ENCODE measurements at regions not wholly inside any gene's neighbourhood (a gene's known extent, or its start where the extent isn't known, plus 50 kb on each side); places are given as distances from the start of the nearest gene placed in this dataset.
"Not testable (repeated sequence)": the region's sequence is repeated elsewhere in the genome, so short reads cannot be mapped to it uniquely, and the experiment has no call there.

- DNase-seq: no peak
Measured at GRCh38 chr1:71345491-71345890, 264.7 kb upstream of the ZRANB2 start.

- no peak for DNase-seq
Measured at GRCh38 chr1:71343686-71344416, 263.0 kb upstream of the ZRANB2 start.

GRCh38 chr1:71339238-71339637, 258.4 kb upstream of the ZRANB2 start:
- DNase-seq: no peak

DNA sequence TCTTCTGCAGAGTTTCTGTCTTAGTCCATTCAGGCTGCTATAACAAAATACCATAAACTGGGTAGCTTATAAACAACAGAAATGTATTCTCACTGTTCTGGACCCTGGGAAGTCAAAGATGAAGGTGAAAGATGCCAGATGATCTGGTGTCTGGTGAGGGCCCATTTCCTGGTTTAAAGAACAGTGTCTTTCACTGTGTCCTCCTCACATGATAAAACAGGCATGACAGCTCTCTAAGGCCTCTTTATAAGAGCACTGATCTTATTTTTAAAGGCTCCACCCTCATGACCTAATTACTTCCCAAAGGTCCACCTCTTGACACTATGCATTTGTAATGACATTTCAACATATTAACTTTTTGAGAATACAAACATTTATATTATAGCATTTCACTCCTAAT, 250.2 kb upstream of the ZRANB2 start:
- DNase-seq: no peak

DNA sequence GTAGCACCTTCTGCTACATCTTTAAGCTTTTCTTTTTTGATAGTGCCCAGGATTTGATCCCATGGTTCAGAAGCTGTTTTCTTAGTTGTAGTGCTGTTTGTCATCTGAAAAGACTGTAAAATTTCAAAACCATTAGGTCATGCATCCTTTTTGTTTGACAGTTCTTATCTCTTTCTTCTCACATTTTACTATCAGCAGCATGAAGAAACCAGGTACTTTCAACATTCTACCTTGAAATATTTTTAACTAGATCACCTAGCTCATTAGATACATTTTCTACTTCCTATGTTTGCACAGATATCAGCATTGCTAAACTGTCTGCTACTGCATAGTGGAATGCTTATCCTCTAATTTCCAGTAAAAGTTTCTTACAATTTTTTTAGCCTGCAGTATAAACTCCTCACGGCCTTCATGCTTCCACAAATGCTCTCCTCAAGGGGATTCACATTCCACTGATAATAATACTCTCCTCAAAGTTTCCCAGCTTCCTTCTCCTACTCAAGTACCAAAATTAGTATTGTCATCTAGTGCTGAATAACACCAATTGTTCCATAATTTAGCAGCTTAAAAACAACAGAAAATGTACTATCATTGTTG, 243.9 kb upstream of the ZRANB2 start:
- no peak for DNase-seq

DNA sequence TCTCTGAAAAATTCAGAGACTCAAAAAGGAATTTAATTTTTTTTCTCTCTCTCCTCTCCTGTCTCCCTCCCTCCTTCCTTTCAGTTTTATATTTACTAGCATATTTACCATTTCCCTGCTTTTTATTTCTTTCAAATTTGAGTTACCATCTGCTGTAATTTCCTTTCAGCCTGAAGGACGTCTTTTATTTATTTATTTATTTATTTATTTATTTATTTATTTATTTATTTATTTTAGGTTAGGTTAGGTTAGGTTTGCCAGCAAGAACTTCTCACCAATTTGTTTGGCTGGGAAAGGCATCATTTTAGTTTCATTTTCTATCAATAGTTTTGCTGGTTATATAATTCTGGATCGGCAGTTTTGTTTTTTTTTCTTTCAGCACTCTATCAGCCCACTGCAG, 231.7 kb upstream of the ZRANB2 start:
- DNase-seq: no peak

DNA sequence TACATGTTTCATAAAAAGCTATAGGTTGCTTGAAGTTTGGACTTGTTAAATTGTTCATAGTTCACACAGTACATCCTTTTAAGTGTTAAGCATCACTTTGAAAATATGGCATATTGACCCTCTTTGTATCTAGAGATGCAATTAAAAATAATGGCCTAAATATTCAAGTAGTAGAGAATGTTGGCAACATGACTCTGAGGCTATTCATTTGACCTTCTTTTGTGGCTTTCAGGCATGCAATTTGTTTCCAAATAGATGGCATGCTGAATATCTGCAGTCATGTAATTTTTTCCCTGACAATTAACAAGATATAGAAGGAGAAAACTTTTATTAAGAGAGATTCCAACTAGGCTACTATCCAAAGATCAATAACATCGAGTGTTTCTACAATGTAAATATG, 230.5 kb upstream of the ZRANB2 start:
- DNase-seq: no peak

DNA sequence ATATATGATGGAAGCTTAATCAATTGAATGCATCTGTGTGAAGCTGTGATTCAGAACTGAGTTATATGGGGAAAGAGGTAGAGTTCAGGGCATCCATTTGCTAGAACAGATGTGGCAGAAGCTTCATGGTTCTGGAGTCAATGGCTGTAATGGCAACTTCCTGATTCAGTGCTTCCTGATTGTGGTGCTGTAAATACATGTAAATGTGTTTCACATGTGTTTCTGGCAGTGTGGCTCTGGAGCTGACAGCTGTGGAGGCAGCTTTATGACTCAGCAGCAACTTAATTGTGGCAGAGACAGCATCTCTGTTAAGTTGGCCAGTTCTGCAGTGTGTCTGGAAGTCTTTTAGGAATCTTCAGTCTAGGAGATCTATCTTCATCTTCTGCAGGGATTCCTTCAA, 226.6 kb upstream of the ZRANB2 start:
- no peak for DNase-seq

DNA sequence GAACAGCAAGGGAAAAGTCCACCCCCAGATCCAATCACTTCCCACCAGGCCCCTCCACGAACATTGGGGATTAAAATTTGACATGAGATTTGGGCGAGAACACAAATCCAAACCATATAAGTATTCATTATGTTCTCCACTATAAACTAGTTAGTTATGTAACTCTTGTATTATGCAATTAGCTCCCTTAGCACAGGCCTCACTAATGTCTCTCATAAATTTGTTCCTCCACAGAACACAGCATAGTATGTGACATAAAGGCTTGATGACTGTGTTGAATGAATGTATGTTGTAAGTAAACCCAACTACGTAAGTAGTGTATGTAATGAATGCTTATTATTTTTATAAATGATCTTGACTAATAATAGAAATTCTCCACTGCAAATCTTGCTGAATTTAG, 223.3 kb upstream of the ZRANB2 start:
- no peak for DNase-seq

- no peak for DNase-seq
Measured at GRCh38 chr1:71303617-71304041, 222.8 kb upstream of the ZRANB2 start.

GRCh38 chr1:71298633-71299032, 217.8 kb upstream of the ZRANB2 start:
- no peak for DNase-seq

GRCh38 chr1:71296551-71297134, 215.8 kb upstream of the ZRANB2 start:
- DNase-seq: no peak

DNA sequence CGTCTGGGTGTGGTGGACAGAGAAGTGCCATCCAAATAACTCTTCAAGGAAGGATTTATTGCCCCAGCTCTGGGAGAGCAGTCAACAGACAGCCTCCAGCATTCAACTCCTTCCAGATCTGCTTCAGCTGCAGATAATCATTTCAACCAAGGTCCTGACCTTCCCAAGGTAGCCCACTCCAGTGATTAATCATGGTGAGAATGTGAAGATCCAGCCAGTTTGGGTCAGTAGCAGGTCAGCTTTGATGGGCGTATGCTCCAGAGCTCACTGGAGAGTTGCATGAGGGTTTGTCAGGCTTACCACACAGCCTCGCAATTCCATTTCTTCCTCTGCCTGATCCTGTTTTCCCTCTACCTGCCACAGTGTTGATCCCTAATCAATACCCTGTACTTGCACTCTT, 214.5 kb upstream of the ZRANB2 start:
- DNase-seq: no peak

DNA sequence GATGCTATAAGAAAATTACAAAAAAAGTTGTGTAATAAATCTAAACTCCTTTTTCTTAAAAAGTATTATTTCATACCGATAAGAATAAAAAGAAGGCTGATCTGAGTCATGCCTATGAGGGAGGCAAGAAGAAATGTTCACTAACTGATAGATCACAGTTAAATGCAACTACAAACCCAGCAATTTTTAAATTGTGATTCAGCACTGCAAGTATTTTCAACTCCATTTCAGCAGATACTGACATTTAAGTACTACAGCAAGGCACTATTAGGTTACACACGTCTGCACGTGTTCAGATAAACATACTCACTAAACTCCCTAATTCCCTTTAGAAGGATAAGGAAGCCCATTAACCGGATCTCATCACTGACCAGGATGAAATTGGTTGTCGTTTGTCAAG, 213.3 kb upstream of the ZRANB2 start:
- no peak for DNase-seq

DNA sequence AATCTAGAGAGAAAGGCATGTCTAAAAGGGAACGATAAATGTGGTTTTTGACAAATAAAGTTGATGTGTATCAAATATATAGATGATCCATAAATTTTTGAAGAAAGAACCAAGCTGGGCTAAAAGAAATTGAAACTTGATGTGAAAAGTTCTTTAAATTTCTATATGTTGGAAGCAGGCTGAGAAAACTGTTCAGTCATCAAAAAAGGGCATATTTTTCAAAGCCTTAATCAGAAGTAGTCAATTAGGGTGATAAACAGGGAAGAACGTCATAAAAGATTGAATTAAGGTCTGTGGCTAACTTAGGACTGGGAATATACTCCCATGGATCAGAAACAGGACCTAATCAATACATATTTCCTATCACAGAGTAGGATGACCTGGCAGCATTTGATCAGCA, 211.4 kb upstream of the ZRANB2 start:
- DNase-seq: no peak

DNA sequence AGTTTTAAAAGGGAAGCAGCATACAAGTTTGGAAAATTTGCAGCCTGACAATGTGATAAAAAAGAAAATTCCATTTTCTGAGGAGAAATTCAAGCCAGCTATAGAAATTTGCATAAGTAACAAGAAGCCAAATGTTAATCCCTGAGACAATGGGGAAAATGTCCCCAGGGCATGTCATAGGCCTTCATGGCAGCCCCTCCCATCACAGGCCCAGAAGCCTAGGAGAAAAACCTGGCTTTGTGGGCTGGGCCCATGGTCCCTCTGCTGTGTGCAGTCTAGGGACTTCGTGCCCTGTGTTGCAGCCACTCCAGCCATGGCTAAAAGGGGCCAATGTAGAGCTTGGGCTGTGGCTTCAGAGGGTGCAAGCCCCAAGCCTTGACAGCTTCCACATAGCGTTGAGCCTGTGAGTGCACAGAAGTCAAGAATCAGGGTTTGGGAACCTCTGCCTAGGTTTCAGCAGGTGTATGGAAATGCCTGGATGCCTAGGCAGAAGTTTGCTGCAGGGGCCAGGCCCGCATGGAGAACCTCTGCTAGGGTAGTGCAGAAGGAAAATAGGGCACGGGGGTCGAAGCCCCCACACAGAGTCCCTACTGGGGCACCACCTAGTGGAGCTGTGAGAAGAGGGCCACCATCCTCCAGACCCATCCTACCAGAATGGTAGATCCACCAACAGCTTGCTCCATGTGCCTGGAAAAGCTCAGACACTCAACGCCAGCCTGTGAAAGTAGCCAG, 209.8 kb upstream of the ZRANB2 start:
- not testable (repeated sequence) for DNase-seq

DNA sequence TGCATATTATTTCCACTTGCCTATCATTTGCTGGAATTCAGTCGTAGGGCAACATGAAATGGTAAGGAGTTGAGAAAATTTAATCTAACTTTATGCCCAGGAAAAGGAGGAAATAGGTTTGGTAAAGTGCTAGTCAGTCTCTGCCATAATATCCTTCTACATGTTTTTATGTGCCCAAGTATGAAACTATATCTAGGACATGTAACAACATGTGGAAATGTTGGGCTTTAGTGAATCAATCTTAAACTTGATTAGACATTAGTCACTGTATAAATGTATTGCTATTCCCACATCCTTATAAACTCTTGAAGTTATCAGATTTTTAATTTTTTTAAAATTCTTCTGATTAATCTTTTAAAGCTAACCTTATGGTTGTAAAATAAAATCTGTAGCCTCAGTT, 204.7 kb upstream of the ZRANB2 start:
- no peak for DNase-seq

DNA sequence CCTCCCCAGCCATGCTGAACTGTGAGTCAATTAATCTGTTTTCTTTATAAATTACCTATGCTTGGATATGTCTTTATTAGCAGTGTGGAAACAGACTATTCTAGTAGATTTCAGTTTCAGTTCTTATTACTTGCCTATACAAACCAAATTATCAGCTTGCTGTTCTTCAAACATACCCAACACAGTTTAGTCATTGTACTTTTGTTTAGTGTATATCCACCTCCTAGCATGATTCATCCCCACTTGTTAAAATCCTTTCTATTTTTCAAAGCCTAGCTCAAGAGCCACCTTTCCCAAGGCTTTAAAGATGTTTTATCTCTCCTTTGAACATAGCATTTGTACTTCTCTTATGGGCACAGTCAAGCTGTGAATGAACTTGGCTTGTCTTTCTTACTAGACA, 195.6 kb upstream of the ZRANB2 start:
- DNase-seq: no peak

DNA sequence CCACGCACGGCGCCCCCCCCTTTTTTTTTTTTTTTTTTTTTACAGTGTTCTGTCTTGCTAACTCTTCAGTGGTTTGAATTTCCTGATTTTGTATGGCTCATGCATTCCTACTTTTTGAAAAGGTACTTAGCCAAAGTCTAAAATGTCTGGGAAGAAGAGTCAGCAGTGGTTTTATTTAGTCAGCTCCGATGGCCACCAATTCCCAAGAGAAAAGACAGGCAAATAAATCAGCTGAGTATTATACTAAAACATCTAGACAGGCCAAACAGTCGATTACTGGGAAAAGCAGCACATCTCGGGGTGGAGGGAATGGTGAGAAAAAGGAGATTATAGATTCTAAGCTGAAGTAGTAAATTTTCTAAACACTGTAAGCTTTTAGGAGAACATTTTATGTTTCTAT, 192.5 kb upstream of the ZRANB2 start:
- DNase-seq: no peak

DNA sequence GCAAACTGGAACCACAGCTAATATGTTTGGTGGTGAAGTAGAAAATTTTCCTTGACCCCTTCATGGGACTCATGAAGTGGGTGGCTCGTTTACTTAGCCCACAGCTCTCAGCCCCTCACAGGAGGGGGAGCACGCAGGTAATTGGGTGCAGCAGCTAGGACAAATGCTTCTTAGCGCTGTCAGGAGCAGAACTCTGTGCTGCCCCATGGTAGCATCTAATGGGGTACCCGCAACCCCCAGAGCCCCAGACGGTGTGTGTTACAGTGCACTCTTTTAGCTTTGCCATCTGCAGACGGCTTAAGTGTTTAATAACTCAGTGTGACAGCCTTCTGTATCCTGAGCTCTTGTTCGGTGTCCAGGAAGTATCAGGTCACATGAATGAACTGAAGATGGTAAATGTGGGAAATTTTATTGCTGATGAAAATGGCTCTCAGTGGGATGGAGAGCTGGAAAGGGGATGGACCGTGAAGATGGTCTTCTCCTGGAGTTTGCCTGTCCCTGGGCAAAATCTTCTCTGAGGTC, 189.6 kb upstream of the ZRANB2 start:
- no peak for DNase-seq

DNA sequence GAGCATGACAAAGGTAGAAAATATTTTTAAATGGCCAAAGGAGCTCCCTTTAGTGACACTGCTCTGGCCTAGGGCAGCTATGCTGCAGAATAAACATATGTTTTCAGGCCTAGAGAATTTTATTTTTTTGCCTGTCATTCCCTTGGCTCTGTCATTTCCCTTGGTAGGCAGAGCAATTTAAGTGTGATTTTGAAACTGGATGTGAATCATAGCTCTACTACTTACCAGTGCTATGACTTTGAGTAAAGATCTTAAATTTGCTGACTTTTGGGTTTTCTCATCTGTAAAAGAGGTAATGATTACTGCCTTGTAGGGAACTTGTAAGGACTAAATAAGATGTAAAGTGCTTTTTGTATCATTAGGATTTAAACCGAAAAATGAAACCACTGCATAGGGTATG, 189.0 kb upstream of the ZRANB2 start:
- DNase-seq: no peak

DNA sequence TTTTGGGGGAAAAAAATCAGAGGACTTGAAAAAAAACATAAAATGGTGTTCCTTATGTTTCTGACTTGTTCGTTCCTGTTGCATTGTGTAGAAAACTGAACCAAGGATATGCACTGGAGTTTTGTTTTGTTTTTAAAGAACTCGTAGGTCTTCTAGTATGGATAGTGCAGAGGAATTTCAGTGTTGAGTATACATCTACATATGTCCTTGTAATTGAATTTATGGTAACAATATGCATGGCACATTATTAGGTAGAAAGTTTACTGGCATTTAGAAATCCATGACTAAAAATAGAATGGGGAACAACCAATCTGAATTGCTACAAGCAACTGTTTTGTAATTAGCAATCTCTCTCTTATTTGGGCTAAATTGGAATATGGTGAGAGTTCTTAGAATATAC, 188.3 kb upstream of the ZRANB2 start:
- DNase-seq: no peak

DNA sequence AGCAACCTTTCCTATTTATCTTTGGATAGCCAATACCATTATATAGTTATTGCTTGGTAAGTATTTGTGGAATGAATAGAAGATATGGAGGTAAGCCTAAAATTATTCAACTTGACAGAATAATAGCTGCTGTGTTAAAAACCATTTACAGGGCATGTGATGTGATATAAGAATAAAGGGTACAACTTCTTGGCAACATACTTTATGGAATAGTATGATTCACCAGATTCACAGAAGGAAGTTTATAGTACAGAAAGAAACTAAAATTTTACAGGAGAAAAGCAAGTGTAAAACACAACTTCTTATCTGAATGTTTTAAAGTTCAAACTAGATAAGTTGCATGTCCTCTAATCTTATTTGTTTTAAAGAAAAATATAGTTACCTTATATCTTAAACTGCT, 186.4 kb upstream of the ZRANB2 start:
- no peak for DNase-seq

- DNase-seq: no peak
Measured at GRCh38 chr1:71264039-71264438, 183.2 kb upstream of the ZRANB2 start.
